ENCODE measurements at regions not wholly inside any gene's neighbourhood (a gene's known extent, or its start where the extent isn't known, plus 50 kb on each side); places are given as distances from the start of the nearest gene placed in this dataset.

- TF ChIP-seq CTCF (IDR thresholded peaks at IDR 0.05) (no peak), POLR2AphosphoS5 (IDR thresholded peaks at IDR 0.05) (no peak), POLR2A (IDR thresholded peaks at IDR 0.05) (no peak)
These were observed 354.8 kb downstream of the NR2F1-AS1 start for GRCh38 chr5:93226202-93226735.
